ENCODE measurements at regions not wholly inside any gene's neighbourhood (a gene's known extent, or its start where the extent isn't known, plus 50 kb on each side); places are given as distances from the start of the nearest gene placed in this dataset.
"Not testable (repeated sequence)": the region's sequence is repeated elsewhere in the genome, so short reads cannot be mapped to it uniquely, and the experiment has no call there.

GRCh38 chr15:22201993-22202659 lies 121.8 kb downstream of the OR4M2 start:
- peak; percentile 24 to 36 for DNase-seq

GRCh38 chr15:22203208-22203607 lies 122.9 kb downstream of the OR4M2 start:
- not testable (repeated sequence) for DNase-seq

GRCh38 chr15:22209086-22209485 lies 128.8 kb downstream of the OR4M2 start:
- not testable (repeated sequence) for DNase-seq

- peak in 1 of 2 experiments; percentile 17 for DNase-seq
Measured at GRCh38 chr15:22222596-22222995, 142.3 kb downstream of the OR4M2 start.

GRCh38 chr15:22224241-22224671 lies 143.9 kb downstream of the OR4M2 start:
- no peak for DNase-seq

GRCh38 chr15:22224961-22225360 lies 144.6 kb downstream of the OR4M2 start:
- not testable (repeated sequence) for DNase-seq

- no peak for DNase-seq
Measured at GRCh38 chr15:22226034-22226790, 145.9 kb downstream of the OR4M2 start.

GRCh38 chr15:22227411-22228100 lies 147.2 kb downstream of the OR4M2 start:
- DNase-seq, result no peak

- DNase-seq, result no peak
Measured at GRCh38 chr15:22228101-22228762, 147.9 kb downstream of the OR4M2 start.

GRCh38 chr15:22229990-22230819 lies 149.9 kb downstream of the OR4M2 start:
- no peak for DNase-seq

- no peak for DNase-seq
Measured at GRCh38 chr15:22231603-22232002, 151.3 kb downstream of the OR4M2 start.

GRCh38 chr15:22232675-22233074 lies 152.3 kb downstream of the OR4M2 start:
- DNase-seq, result no peak

- DNase-seq, result not testable (repeated sequence)
Measured at GRCh38 chr15:22235261-22235930, 155.1 kb downstream of the OR4M2 start.

- DNase-seq, result no peak
Measured at GRCh38 chr15:22236469-22236868, 156.1 kb downstream of the OR4M2 start.

- DNase-seq, result no peak
Measured at GRCh38 chr15:22237891-22238275, 157.6 kb downstream of the OR4M2 start.

GRCh38 chr15:22238276-22238958 lies 158.1 kb downstream of the OR4M2 start:
- not testable (repeated sequence) for DNase-seq

- peak in 1 of 2 experiments; percentile 35 for DNase-seq
Measured at GRCh38 chr15:22238959-22239805, 158.9 kb downstream of the OR4M2 start.

GRCh38 chr15:22239806-22240180 lies 159.5 kb downstream of the OR4M2 start:
- no peak for DNase-seq

- no peak for DNase-seq
Measured at GRCh38 chr15:22240403-22240802, 160.1 kb downstream of the OR4M2 start.

GRCh38 chr15:22240986-22241385 lies 160.7 kb downstream of the OR4M2 start:
- DNase-seq, result no peak

Data from activated T-cell treated with anti-CD3 and anti-CD28 coated beads, Interleukin-2, amount 50 U/mL, for 48 hours (primary cell).